HepG2 (cell line): ENCODE measurements at regions not wholly inside any gene's neighbourhood (a gene's known extent, or its start where the extent isn't known, plus 50 kb on each side); places are given as distances from the start of the nearest gene placed in this dataset.

Experiments
- ATF3 ChIP-seq: sonication (generic); formaldehyde crosslinking; IDR thresholded peaks from 2 replicates; pipeline ENCODE4 v1.4.0; 2020; ENCODE audit warnings: missing genetic modification reagents
- ATF7-NPFF ChIP-seq: sonication (generic); formaldehyde crosslinking; IDR thresholded peaks from 2 replicates; pipeline ENCODE4 v1.8.1; 2023; ENCODE audit warnings: mild to moderate bottlenecking, low read depth, missing genetic modification reagents, moderate library complexity
- EHMT2 ChIP-seq: fragments of 200-600 bp; sonication (generic); IDR thresholded peaks from 2 replicates; pipeline ENCODE4 v1.7.0; 2017; ENCODE audit warnings: antibody characterized with exemption, low read depth, low read length, borderline replicate concordance
- HMG20A ChIP-seq: IDR thresholded peaks from 2 replicates; pipeline ENCODE4 v1.6.1; 2016; ENCODE audit warnings: borderline replicate concordance
- HNF1A ChIP-seq, 2 experiments: sonication (generic) in 1 of 2; formaldehyde crosslinking in 1 of 2; IDR thresholded peaks; 2 replicates each; pipeline versions ENCODE4 v1.4.0 to v1.6.1; 2016 to 2020; ENCODE audit warnings: borderline replicate concordance in 1 of 2, low read depth in 1 of 2, mild to moderate bottlenecking in 1 of 2, missing genetic modification reagents in 1 of 2
- IRX3 ChIP-seq: sonication (generic); formaldehyde crosslinking; IDR thresholded peaks from 2 replicates; pipeline ENCODE4 v1.8.1; 2023; ENCODE audit warnings: mild to moderate bottlenecking, low read depth, missing genetic modification reagents, borderline replicate concordance
- NFE2L2 ChIP-seq: fragments of 150-350 bp; IDR thresholded peaks from 2 replicates; pipeline ENCODE4 v1.6.1; 2014; ENCODE audit warnings: low read length
- NFKB2 ChIP-seq: sonication (generic); formaldehyde crosslinking; IDR thresholded peaks from 2 replicates; pipeline ENCODE4 v1.4.0; 2020; ENCODE audit warnings: missing genetic modification reagents, borderline replicate concordance
- POLR2A ChIP-seq, 2 experiments: IDR thresholded peaks; 2 replicates each; pipeline ENCODE4 v1.6.1; 2011; ENCODE audit warnings: low read depth in 2 of 2, low read length in 2 of 2, mild to moderate bottlenecking in 1 of 2, moderate library complexity in 1 of 2; ENCODE audit not compliant: insufficient read depth in 1 of 2
- RBM22 ChIP-seq: fragments of 200-400 bp; formaldehyde crosslinking; optimal IDR thresholded peaks from 2 replicates; pipeline ENCODE3; 2017; ENCODE audit warnings: mild to moderate bottlenecking, low read length, moderate library complexity
- SOX13 ChIP-seq, 3 experiments: fragments of 450-650 bp in 1 of 3; sonication (generic) in 1 of 3; formaldehyde crosslinking in 1 of 3; IDR thresholded peaks in 2 of 3; conservative IDR thresholded peaks in 1 of 3; 2 replicates each; pipeline versions ENCODE4 v1.5.0 to v1.6.1; 2016 to 2020; ENCODE audit warnings: antibody characterized with exemption in 1 of 3, mild to moderate bottlenecking in 1 of 3, missing compliant biosample characterization in 1 of 3, missing genetic modification reagents in 1 of 3, moderate library complexity in 1 of 3
- STAT6 ChIP-seq: sonication (generic); formaldehyde crosslinking; IDR thresholded peaks from 2 replicates; pipeline ENCODE4 v1.4.0; 2020; ENCODE audit warnings: missing genetic modification reagents, mild to moderate bottlenecking, borderline replicate concordance
- TBX3 ChIP-seq: fragments of 450-650 bp; IDR thresholded peaks from 2 replicates; pipeline ENCODE4 v1.6.1; 2017; ENCODE audit warnings: antibody characterized with exemption, mild to moderate bottlenecking, inconsistent platforms, borderline replicate concordance
- TMF1 ChIP-seq: sonication (generic); formaldehyde crosslinking; IDR thresholded peaks from 2 replicates; pipeline ENCODE4 v1.8.1; 2022; ENCODE audit warnings: low read depth, missing genetic modification reagents
- WIZ ChIP-seq: sonication (generic); formaldehyde crosslinking; IDR thresholded peaks from 2 replicates; pipeline ENCODE4 v1.5.1; 2020; ENCODE audit warnings: mild to moderate bottlenecking, missing genetic modification reagents
- ZNF382 ChIP-seq: sonication (generic); formaldehyde crosslinking; IDR thresholded peaks from 2 replicates; pipeline ENCODE4 v1.5.0; 2020; ENCODE audit warnings: missing genetic modification reagents, mild to moderate bottlenecking, borderline replicate concordance
- ZNF484 ChIP-seq: sonication (generic); formaldehyde crosslinking; IDR thresholded peaks from 2 replicates; pipeline ENCODE4 v1.5.1; 2020; ENCODE audit warnings: mild to moderate bottlenecking, low read depth, missing genetic modification reagents, borderline replicate concordance
- ZNF709 ChIP-seq: sonication (generic); formaldehyde crosslinking; IDR thresholded peaks from 2 replicates; pipeline ENCODE4 v1.5.0; 2020; ENCODE audit warnings: mild to moderate bottlenecking, missing genetic modification reagents
- ZNF747 ChIP-seq: sonication (generic); formaldehyde crosslinking; IDR thresholded peaks from 2 replicates; pipeline ENCODE4 v1.8.1; 2023; ENCODE audit warnings: missing genetic modification reagents, mild to moderate bottlenecking, borderline replicate concordance
- ZNF781 ChIP-seq: sonication (generic); formaldehyde crosslinking; IDR thresholded peaks from 2 replicates; pipeline ENCODE4 v1.5.1; 2020; ENCODE audit warnings: borderline replicate concordance, mild to moderate bottlenecking, missing genetic modification reagents; ENCODE audit errors: not compliant biosample characterization
- ZNF839 ChIP-seq: sonication (generic); formaldehyde crosslinking; IDR thresholded peaks from 2 replicates; pipeline ENCODE4 v1.4.0; 2020; ENCODE audit warnings: missing genetic modification reagents, mild to moderate bottlenecking, borderline replicate concordance
- ZSCAN31 ChIP-seq: sonication (generic); formaldehyde crosslinking; IDR thresholded peaks from 2 replicates; pipeline ENCODE4 v1.5.0; 2020; ENCODE audit warnings: low read depth, mild to moderate bottlenecking, missing genetic modification reagents

GRCh38 chr10:95133016-95133752, 60.9 kb upstream of the ACSM6 start (continued):
- no peak for TF ChIP-seq TMF1
- TF ChIP-seq TBX3, result no peak
- peak; percentile 84; the same call in 1 of the 2 replicates for TF ChIP-seq EHMT2
- no peak for TF ChIP-seq RBM22
- TF ChIP-seq ZNF747 (CRISPR knock-in tag), result no peak
- TF ChIP-seq STAT6 (CRISPR knock-in tag), result no peak
- no peak for TF ChIP-seq ZNF382 (CRISPR knock-in tag)
- TF ChIP-seq ZNF839 (CRISPR knock-in tag), result no peak
- TF ChIP-seq ZSCAN31, result no peak
- no peak for TF ChIP-seq SOX13 (IDR thresholded peaks at IDR 0.05)
- TF ChIP-seq SOX13 (CRISPR knock-in tag; conservative IDR thresholded peaks at IDR 0.05 in 1 of 2, IDR thresholded peaks at IDR 0.05 in 1 of 2), result peak in 1 of 2 experiments; percentile 31; a peak in 1 of 4 replicates
- 0 out of 2 replicates have a peak, but pooled peaks have one; percentile 22 for TF ChIP-seq WIZ (CRISPR knock-in tag)
- no peak for TF ChIP-seq ATF3 (CRISPR knock-in tag)
- no peak for TF ChIP-seq IRX3 (CRISPR knock-in tag)
- TF ChIP-seq ATF7-NPFF (CRISPR knock-in tag), result no peak; the same call in 1 of the 2 replicates
- no peak for TF ChIP-seq HMG20A (CRISPR knock-in tag)
- no peak for TF ChIP-seq POLR2A (IDR thresholded peaks at IDR 0.05; ENCODE audit: insufficient read depth in 1 of 2, low read depth in 2 of 2, low read length in 2 of 2)
- no peak for TF ChIP-seq NFKB2
- TF ChIP-seq ZNF781 (CRISPR knock-in tag), result no peak
- TF ChIP-seq HNF1A (IDR thresholded peaks at IDR 0.05; ENCODE audit: low read depth), result no peak
- TF ChIP-seq HNF1A (CRISPR knock-in tag; IDR thresholded peaks at IDR 0.05; ENCODE audit: borderline replicate concordance), result no peak
- peak; percentile 58; the same call in 1 of the 2 replicates for TF ChIP-seq ZNF709 (CRISPR knock-in tag)
- TF ChIP-seq ZNF484 (CRISPR knock-in tag), result no peak
- no peak for TF ChIP-seq NFE2L2
